ENCODE measurements at regions not wholly inside any gene's neighbourhood (a gene's known extent, or its start where the extent isn't known, plus 50 kb on each side); places are given as distances from the start of the nearest gene placed in this dataset.

DNA sequence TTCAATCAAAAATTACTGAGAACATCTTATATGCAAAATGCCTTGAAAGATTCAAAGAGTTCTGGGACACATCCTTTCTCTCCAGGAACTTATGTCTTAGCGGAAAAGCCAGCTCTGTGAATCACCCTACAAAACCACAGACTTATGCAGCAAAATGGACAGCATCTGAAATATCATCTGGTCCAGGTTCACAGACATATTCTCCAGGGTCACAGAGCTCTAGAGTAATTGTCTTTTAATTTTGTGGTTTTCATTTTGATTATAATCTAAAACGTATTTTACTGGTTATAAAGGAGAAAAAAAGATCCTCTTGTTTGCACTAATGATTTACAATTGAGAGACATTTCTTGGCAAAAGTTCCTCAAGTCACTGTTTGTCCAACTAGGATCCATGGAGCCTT, 246.2 kb downstream of the MSRB3 start:
- TF ChIP-seq, protein P1, sequence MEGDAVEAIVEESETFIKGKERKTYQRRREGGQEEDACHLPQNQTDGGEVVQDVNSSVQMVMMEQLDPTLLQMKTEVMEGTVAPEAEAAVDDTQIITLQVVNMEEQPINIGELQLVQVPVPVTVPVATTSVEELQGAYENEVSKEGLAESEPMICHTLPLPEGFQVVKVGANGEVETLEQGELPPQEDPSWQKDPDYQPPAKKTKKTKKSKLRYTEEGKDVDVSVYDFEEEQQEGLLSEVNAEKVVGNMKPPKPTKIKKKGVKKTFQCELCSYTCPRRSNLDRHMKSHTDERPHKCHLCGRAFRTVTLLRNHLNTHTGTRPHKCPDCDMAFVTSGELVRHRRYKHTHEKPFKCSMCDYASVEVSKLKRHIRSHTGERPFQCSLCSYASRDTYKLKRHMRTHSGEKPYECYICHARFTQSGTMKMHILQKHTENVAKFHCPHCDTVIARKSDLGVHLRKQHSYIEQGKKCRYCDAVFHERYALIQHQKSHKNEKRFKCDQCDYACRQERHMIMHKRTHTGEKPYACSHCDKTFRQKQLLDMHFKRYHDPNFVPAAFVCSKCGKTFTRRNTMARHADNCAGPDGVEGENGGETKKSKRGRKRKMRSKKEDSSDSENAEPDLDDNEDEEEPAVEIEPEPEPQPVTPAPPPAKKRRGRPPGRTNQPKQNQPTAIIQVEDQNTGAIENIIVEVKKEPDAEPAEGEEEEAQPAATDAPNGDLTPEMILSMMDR (IDR thresholded peaks at IDR 0.05; ENCODE audit: poor library complexity), result no peak
- no peak for TF ChIP-seq EZH2 (IDR thresholded peaks at IDR 0.05; ENCODE audit: borderline replicate concordance)

All from hepatocyte (in vitro differentiated cells).